ENCODE measurements at regions not wholly inside any gene's neighbourhood (a gene's known extent, or its start where the extent isn't known, plus 50 kb on each side); places are given as distances from the start of the nearest gene placed in this dataset.

- H3K36me3 ChIP-seq, result no peaks in the 10 kb centered on the region
- no peaks in the 10 kb centered on the region for H3K27me3 ChIP-seq
- no peak for TF ChIP-seq POLR2AphosphoS5 (IDR thresholded peaks at IDR 0.05)
- TF ChIP-seq, protein P1, sequence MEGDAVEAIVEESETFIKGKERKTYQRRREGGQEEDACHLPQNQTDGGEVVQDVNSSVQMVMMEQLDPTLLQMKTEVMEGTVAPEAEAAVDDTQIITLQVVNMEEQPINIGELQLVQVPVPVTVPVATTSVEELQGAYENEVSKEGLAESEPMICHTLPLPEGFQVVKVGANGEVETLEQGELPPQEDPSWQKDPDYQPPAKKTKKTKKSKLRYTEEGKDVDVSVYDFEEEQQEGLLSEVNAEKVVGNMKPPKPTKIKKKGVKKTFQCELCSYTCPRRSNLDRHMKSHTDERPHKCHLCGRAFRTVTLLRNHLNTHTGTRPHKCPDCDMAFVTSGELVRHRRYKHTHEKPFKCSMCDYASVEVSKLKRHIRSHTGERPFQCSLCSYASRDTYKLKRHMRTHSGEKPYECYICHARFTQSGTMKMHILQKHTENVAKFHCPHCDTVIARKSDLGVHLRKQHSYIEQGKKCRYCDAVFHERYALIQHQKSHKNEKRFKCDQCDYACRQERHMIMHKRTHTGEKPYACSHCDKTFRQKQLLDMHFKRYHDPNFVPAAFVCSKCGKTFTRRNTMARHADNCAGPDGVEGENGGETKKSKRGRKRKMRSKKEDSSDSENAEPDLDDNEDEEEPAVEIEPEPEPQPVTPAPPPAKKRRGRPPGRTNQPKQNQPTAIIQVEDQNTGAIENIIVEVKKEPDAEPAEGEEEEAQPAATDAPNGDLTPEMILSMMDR (IDR thresholded peaks at IDR 0.05), result no peak
- TF ChIP-seq POLR2A (IDR thresholded peaks at IDR 0.05), result no peak
- TF ChIP-seq EP300 (IDR thresholded peaks at IDR 0.05), result no peak
- DNase-seq (no peak), ATAC-seq (ENCODE audit: low FRiP score in 2 of 2) (no peak)
- no peaks in the 10 kb centered on the region for H3K9me3 ChIP-seq
- 71% methylated on average over 11 of the region's 11 CpGs for WGBS, 2 donors
- H3K4me3 ChIP-seq, result no peak overlapping the region
- no peaks in the 10 kb centered on the region for H3K4me1 ChIP-seq
- no peak overlapping the region for H3K27ac ChIP-seq
Observed at GRCh38 chr6:165910184-165910966, 247.3 kb upstream of the PDE10A start.

DNA sequence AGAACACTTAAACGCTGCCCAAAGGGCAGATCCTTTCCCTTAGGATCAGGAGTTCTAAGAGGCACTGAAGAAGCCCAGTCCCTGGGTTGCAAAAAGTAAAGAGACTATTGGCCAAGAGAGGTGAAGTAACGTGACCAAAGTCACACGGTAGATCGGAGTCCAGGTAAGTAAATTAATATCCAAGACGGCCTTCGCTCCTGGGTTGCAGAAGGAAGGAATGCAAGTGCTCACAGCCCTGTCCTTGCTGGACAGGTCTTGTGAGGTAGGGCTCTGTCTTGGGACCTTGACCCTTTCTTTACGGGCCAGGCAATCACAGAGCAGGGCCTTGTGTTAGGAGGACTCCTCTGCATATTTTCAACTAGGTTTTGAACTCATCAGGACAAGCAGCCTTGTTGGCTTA, 243.7 kb upstream of the PDE10A start:
- TF ChIP-seq POLR2A (IDR thresholded peaks at IDR 0.05), result no peak
- no peak for TF ChIP-seq EP300 (IDR thresholded peaks at IDR 0.05)
- TF ChIP-seq, protein P1 (IDR thresholded peaks at IDR 0.05), result no peak
- no peak for TF ChIP-seq POLR2AphosphoS5 (IDR thresholded peaks at IDR 0.05)
- no peak overlapping the region for H3K4me3 ChIP-seq
- no peaks in the 10 kb centered on the region for H3K9me3 ChIP-seq
- no peaks in the 10 kb centered on the region for H3K27me3 ChIP-seq
- no peaks in the 10 kb centered on the region for H3K4me1 ChIP-seq
- ATAC-seq (ENCODE audit: low FRiP score in 2 of 2) (no peak), DNase-seq (no peak)
- no peak overlapping the region for H3K27ac ChIP-seq
- H3K36me3 ChIP-seq, result no peaks in the 10 kb centered on the region
- WGBS, 2 donors, result 82% methylated on average over 6 to 7 of the region's 7 CpGs

GRCh38 chr6:165905744-165906143, 242.7 kb upstream of the PDE10A start:
- H3K4me3 ChIP-seq, result no peak overlapping the region
- ATAC-seq (ENCODE audit: low FRiP score in 2 of 2), result no peak
- no peak overlapping the region for H3K27ac ChIP-seq
- 85 to 90% methylated on average over 1 of the region's 2 CpGs for WGBS, 2 donors
- TF ChIP-seq, protein P1 (IDR thresholded peaks at IDR 0.05), result no peak
- TF ChIP-seq EP300 (IDR thresholded peaks at IDR 0.05), result no peak
- TF ChIP-seq POLR2AphosphoS5 (IDR thresholded peaks at IDR 0.05), result no peak
- TF ChIP-seq POLR2A (IDR thresholded peaks at IDR 0.05), result no peak
- no peaks in the 10 kb centered on the region for H3K9me3 ChIP-seq
- H3K4me1 ChIP-seq, result no peaks in the 10 kb centered on the region
- no peaks in the 10 kb centered on the region for H3K36me3 ChIP-seq
- no peaks in the 10 kb centered on the region for H3K27me3 ChIP-seq
- no peak for DNase-seq

- DNase-seq, result no peak
- WGBS, 2 donors, result 77 to 80% methylated on average over 10 of the region's 10 CpGs
- Histone ChIP-seq H3K27ac (no peak overlapping the region), H3K27me3 (no peaks in the 10 kb centered on the region), H3K9me3 (no peaks in the 10 kb centered on the region), H3K4me1 (no peaks in the 10 kb centered on the region), H3K36me3 (no peaks in the 10 kb centered on the region), H3K4me3 (no peak overlapping the region)
- ATAC-seq (ENCODE audit: low FRiP score in 2 of 2), result no peak
- TF ChIP-seq POLR2A (IDR thresholded peaks at IDR 0.05) (no peak), EP300 (IDR thresholded peaks at IDR 0.05) (no peak), POLR2AphosphoS5 (IDR thresholded peaks at IDR 0.05) (no peak)
- TF ChIP-seq, protein P1 (IDR thresholded peaks at IDR 0.05), result no peak
Observed at GRCh38 chr6:165900970-165901369, 237.9 kb upstream of the PDE10A start.

- no peak for TF ChIP-seq POLR2AphosphoS5 (IDR thresholded peaks at IDR 0.05)
- no peak for TF ChIP-seq EP300 (IDR thresholded peaks at IDR 0.05)
- no peak for TF ChIP-seq POLR2A (IDR thresholded peaks at IDR 0.05)
- TF ChIP-seq, protein P1 (IDR thresholded peaks at IDR 0.05), result no peak
- H3K36me3 ChIP-seq, result no peaks in the 10 kb centered on the region
- H3K9me3 ChIP-seq, result no peaks in the 10 kb centered on the region
- no peaks in the 10 kb centered on the region for H3K4me1 ChIP-seq
- peak in 1 of 2 donors; percentile 33 for DNase-seq
- no peak for ATAC-seq (ENCODE audit: low FRiP score in 2 of 2)
- H3K27ac ChIP-seq, result no peak overlapping the region
- no peak overlapping the region for H3K4me3 ChIP-seq
- no peaks in the 10 kb centered on the region for H3K27me3 ChIP-seq
- WGBS, 2 donors, result 70 to 78% methylated on average over 6 of the region's 6 CpGs
Observed at GRCh38 chr6:165899611-165900010, 236.6 kb upstream of the PDE10A start.
